HAP-1 (cell line): ENCODE measurements at regions not wholly inside any gene's neighbourhood (a gene's known extent, or its start where the extent isn't known, plus 50 kb on each side); places are given as distances from the start of the nearest gene placed in this dataset.

Experiments
- DNase-seq, 2 experiments: peaks; one replicate each; pipeline ENCODE4 v3.0.0-alpha.2; 2016 to 2020; ENCODE audit warnings: low spot score in 2 of 2
- H3K27me3 ChIP-seq: fragments of 250-450 bp; sonication (Bioruptor Pico); 2 replicates; pipeline ENCODE4 v1.5.1; 2020; ENCODE audit warnings: low read depth, mild to moderate bottlenecking, moderate library complexity
- H3K36me3 ChIP-seq: fragments of 250-450 bp; sonication (Bioruptor Pico); replicated peaks from 2 replicates; pipeline ENCODE4 v1.5.1; 2020; ENCODE audit warnings: mild to moderate bottlenecking
- H3K4me1 ChIP-seq: fragments of 250-450 bp; sonication (Bioruptor Pico); 2 replicates; pipeline ENCODE4 v1.5.1; 2020; ENCODE audit warnings: mild to moderate bottlenecking
- H3K4me3 ChIP-seq: fragments of 250-450 bp; sonication (Bioruptor Pico); 2 replicates; pipeline ENCODE4 v1.5.1; 2020; ENCODE audit warnings: mild to moderate bottlenecking, moderate library complexity
- H3K9me3 ChIP-seq: fragments of 250-450 bp; sonication (Bioruptor Pico); 2 replicates; pipeline ENCODE4 v1.5.1; 2020; ENCODE audit warnings: mild to moderate bottlenecking, moderate library complexity
- in situ Hi-C: fragments of 300-500 bp; cut with MboI; formaldehyde crosslinking; loops from 3 replicates; pipeline ENCODE4 v1.14.3; 2020; ENCODE audit warnings: low sequenced_read_pairs, inconsistent platforms, mixed read lengths

- H3K4me3 ChIP-seq: no peak overlapping the region
- peaks cover 13% of the 10 kb centered on the region for H3K4me1 ChIP-seq
- no peaks in the 10 kb centered on the region for H3K36me3 ChIP-seq
- in situ Hi-C loops: no loop called here
- DNase-seq: peak; percentile 63 to 93
- no peaks in the 10 kb centered on the region for H3K9me3 ChIP-seq
- no peaks in the 10 kb centered on the region for H3K27me3 ChIP-seq
These were observed 55.0 kb downstream of the SOX4 start for GRCh38 chr6:21648475-21649050.

GRCh38 chr6:21653323-21653722 lies 59.8 kb downstream of the SOX4 start:
- Histone ChIP-seq H3K4me3 (no peak overlapping the region), H3K36me3 (no peaks in the 10 kb centered on the region), H3K27me3 (no peaks in the 10 kb centered on the region), H3K9me3 (no peaks in the 10 kb centered on the region), H3K4me1 (peaks cover 27% of the 10 kb centered on the region)
- in situ Hi-C loops: no loop called here
- no peak for DNase-seq

GRCh38 chr6:21653905-21654304 lies 60.4 kb downstream of the SOX4 start:
- Histone ChIP-seq H3K4me3 (no peak overlapping the region), H3K36me3 (no peaks in the 10 kb centered on the region), H3K4me1 (peaks cover 24% of the 10 kb centered on the region), H3K9me3 (no peaks in the 10 kb centered on the region), H3K27me3 (no peaks in the 10 kb centered on the region)
- peak; percentile 53 to 72 for DNase-seq
- in situ Hi-C loops: no loop called here

GRCh38 chr6:21654361-21654760 lies 60.8 kb downstream of the SOX4 start:
- no peak for DNase-seq
- Histone ChIP-seq H3K9me3 (no peaks in the 10 kb centered on the region), H3K36me3 (no peaks in the 10 kb centered on the region), H3K4me3 (no peak overlapping the region), H3K27me3 (no peaks in the 10 kb centered on the region), H3K4me1 (peaks cover 22% of the 10 kb centered on the region)
- in situ Hi-C loops: no loop called here

GRCh38 chr6:21663966-21664313 lies 70.4 kb downstream of the SOX4 start:
- Histone ChIP-seq H3K27me3 (no peaks in the 10 kb centered on the region), H3K4me3 (no peak overlapping the region), H3K36me3 (no peaks in the 10 kb centered on the region), H3K9me3 (no peaks in the 10 kb centered on the region), H3K4me1 (peaks cover 13% of the 10 kb centered on the region)
- in situ Hi-C loops: no loop called here
- no peak for DNase-seq

GRCh38 chr6:21664314-21665109 lies 71.0 kb downstream of the SOX4 start:
- no peak overlapping the region for H3K4me3 ChIP-seq
- DNase-seq: no peak

GRCh38 chr6:21665110-21665391 lies 71.5 kb downstream of the SOX4 start:
- Histone ChIP-seq H3K27me3 (no peaks in the 10 kb centered on the region), H3K36me3 (no peaks in the 10 kb centered on the region), H3K9me3 (no peaks in the 10 kb centered on the region), H3K4me3 (no peak overlapping the region), H3K4me1 (peaks cover 13% of the 10 kb centered on the region)
- DNase-seq: no peak
- in situ Hi-C loops: no loop called here

More at GRCh38 chr6:21664314-21665109, 71.0 kb downstream of the SOX4 start:
- no peaks in the 10 kb centered on the region for H3K36me3 ChIP-seq
- no peaks in the 10 kb centered on the region for H3K9me3 ChIP-seq
- peaks cover 13% of the 10 kb centered on the region for H3K4me1 ChIP-seq
- H3K27me3 ChIP-seq: no peaks in the 10 kb centered on the region
- in situ Hi-C loops: no loop called here

DNA sequence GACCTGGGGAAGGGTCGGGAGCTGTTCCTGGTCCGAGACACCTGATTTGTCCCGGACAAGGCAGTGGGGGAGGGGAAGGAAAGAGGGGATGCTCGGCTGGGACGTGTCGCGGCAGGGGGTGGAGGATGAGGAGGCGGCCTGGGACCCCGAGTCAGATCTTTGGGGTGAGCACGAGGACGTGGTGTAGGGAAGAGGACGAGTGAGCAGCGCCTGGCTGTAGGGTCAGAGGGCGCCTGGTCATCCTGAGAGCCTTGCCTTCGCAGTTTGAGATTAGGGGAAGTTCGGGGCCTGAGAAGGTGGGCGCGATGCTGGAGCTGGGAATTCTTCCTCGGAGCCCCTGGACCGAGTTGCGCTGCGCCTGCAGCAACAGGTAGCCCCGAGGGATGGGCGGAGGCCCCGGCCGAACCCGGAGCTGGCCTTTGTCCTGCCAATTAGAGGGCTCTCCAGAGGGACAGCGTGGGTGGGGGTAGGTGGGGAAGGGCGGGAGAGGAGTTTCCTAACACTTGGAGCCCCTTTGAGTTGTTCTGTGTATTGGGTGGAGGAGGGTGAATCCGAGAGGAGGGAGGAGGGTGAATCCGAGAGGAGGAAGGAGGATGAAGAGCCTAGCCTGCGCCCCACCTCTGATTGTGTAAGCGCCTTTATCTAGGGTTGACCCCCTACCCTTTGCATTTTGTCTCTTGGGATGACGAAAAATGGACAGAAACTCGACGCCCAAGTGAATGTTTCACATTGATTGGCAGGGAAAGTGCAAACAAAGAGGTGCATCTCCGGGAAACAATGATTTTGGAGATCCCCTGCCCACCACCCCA lies 72.0 kb downstream of the SOX4 start:
- Histone ChIP-seq H3K9me3 (no peaks in the 10 kb centered on the region), H3K4me1 (peaks cover 13% of the 10 kb centered on the region), H3K36me3 (no peaks in the 10 kb centered on the region), H3K4me3 (peak overlapping the region; percentile 42), H3K27me3 (no peaks in the 10 kb centered on the region)
- in situ Hi-C loops: no loop called here
- DNase-seq: no peak

DNA sequence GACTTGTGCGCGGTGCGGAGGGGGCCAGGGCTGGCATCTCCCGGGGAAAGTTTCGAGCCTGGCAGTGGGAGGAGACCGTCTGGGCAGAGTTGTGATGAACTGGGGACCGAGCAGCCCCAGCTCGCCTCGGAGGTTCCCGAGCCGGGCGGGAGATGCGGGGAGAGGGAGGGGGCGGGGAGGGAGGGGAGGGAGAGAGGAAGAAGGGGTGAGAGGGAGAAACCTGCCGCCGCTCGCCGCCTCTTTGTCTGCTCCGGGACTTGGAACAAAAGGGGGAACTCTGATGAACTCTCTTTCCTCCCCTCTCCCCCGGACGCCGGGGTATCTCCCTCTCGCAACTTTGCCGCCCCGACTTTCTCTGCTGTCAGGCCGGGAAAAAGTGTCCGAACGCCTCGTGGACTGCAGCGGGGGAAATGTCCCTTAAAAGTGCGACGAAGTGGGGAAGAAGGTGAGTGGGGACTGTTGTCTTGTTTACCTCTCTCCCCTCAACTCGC lies 72.7 kb downstream of the SOX4 start:
- in situ Hi-C loops: no loop called here
- DNase-seq: peak; percentile 26 to 68
- H3K27me3 ChIP-seq: no peaks in the 10 kb centered on the region
- peak overlapping the region; percentile 42 for H3K4me3 ChIP-seq
- peaks cover 13% of the 10 kb centered on the region for H3K4me1 ChIP-seq
- no peaks in the 10 kb centered on the region for H3K36me3 ChIP-seq
- no peaks in the 10 kb centered on the region for H3K9me3 ChIP-seq

DNA sequence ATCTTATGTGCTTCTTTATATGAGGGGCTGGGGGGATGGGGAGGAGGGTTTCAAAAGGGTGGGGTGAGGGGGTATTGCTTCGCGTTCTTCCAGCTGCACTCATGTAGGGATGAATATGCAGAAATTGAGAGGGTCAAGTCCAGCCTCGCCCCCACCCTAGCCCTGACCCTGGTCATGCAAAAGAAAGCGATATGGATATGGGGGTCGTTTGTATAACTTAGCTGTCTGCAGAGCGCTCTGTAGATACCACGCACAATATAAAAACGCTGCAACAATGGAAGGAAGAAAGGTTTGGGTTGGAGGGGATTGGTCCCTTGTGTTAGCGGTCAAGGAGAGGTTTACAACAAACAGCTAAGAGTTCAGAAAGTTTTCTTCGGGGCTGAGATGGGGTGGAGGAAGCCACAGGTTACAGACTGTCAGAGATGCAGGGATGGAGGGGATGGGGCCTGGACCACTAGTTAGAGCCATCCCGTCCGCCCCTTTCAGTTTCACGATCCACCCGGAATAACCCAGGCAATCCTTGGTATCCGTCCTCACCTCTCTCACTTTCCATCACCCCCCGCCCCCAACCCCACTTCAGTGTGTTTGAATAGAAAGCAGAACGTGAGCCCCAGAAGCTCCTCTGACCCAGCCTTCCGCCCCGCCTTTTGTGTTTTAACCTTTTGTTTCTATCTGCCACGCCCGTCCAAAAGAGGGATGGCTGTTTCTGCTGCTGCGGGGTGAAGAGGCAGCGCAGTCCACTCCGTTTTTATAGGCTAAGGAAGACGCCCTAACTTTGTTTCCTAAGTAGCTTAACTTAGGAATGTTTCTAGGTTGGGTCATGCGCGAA lies 73.5 kb downstream of the SOX4 start:
- Histone ChIP-seq H3K4me1 (peaks cover 13% of the 10 kb centered on the region), H3K4me3 (peak overlapping the region; percentile 42), H3K9me3 (no peaks in the 10 kb centered on the region), H3K27me3 (no peaks in the 10 kb centered on the region), H3K36me3 (no peaks in the 10 kb centered on the region)
- in situ Hi-C loops: no loop called here
- DNase-seq: peak; percentile 48 to 76

DNA sequence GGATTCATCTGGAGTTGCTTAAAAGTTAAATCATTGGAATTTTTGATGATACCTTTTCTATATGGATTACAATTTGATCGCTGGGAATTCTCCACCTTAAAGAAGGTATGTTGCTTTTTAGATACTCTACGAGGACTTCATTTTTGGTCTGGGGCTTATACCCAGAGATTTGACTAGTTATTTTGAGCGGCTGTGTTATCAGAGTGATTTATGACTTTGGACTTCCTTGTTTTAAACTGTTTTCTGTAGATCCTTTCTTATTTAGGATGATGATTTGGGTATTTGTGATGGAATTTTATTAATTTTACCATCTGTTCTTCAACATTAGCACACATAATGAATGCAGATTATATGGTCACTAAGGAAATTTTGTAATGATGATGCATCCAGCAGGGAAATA lies 75.2 kb downstream of the SOX4 start:
- Histone ChIP-seq H3K4me1 (peaks cover 13% of the 10 kb centered on the region), H3K27me3 (no peaks in the 10 kb centered on the region), H3K36me3 (no peaks in the 10 kb centered on the region), H3K9me3 (no peaks in the 10 kb centered on the region), H3K4me3 (no peak overlapping the region)
- no peak for DNase-seq
- in situ Hi-C loops: no loop called here

DNA sequence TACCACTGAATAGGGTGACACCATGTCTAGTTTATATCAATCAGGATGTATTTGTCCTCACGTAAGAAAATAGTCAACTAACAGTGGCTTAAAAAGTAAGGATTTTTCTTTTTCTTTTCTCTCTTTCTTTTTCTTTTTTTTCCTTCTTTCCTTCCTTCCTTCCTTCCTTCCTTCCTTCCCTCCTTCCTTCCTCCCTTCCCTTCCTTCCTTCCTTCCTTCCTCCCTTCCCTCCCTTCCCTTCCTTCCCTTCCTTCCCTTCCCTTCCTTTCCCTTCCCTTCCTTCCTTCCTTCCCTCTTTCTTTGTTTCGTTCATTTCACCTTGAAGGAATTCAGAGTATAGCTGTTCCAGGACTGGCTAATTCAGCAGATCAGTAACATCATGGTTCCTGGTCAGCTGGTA lies 83.2 kb downstream of the SOX4 start:
- Histone ChIP-seq H3K27me3 (no peaks in the 10 kb centered on the region), H3K4me3 (no peak overlapping the region), H3K4me1 (peaks cover 12% of the 10 kb centered on the region), H3K36me3 (no peaks in the 10 kb centered on the region), H3K9me3 (no peaks in the 10 kb centered on the region)
- in situ Hi-C loops: no loop called here
- DNase-seq: no peak

- H3K4me3 ChIP-seq: no peak overlapping the region
- H3K9me3 ChIP-seq: no peaks in the 10 kb centered on the region
- peaks cover 14% of the 10 kb centered on the region for H3K4me1 ChIP-seq
- H3K27me3 ChIP-seq: no peaks in the 10 kb centered on the region
- no peaks in the 10 kb centered on the region for H3K36me3 ChIP-seq
- DNase-seq: no peak
- in situ Hi-C loops: no loop called here
These were observed 85.4 kb downstream of the SOX4 start for GRCh38 chr6:21678990-21679389.
